HepG2 (cell line): ENCODE measurements at regions not wholly inside any gene's neighbourhood (a gene's known extent, or its start where the extent isn't known, plus 50 kb on each side); places are given as distances from the start of the nearest gene placed in this dataset.

Experiments
- ATAC-seq: fragments of 200-7000 bp; cut with Tn5 transposase; 3 replicates; pipeline ENCODE4 v1.9.1; 2020; ENCODE audit warnings: mild to moderate bottlenecking, moderate library complexity
- BruUV-seq: library from RNA; stranded (reverse); fragments of 400-500 nt; replicated peaks from 2 replicates; lab custom pipeline; 2021; lab: Mats Ljungman, UMichigan
- CTCF ChIA-PET: fragments of 300-600 bp; formaldehyde crosslinking; extraction: SDS; loops from one replicate; lab custom pipeline; 2021; ENCODE audit warnings: low total read pairs, inconsistent platforms, low intra/inter-chr PET ratio; lab: Yijun Ruan, JAX
- POLR2A ChIA-PET: fragments of 350-600 bp; sonication (Branson Sonifier 250); formaldehyde crosslinking; loops from one replicate; lab custom pipeline; 2020; ENCODE audit warnings: antibody characterized with exemption, inconsistent platforms; lab: Yijun Ruan, JAX
- DNase-seq: peaks from one replicate; pipeline ENCODE4 v3.0.0-alpha.2; 2015; ENCODE audit warnings: low spot score
- FAIRE-seq: peaks from 3 replicates; lab custom pipeline; 2011; peaks lifted over from hg19 to GRCh38; lab: Jason Lieb, UNC
- H2AFZ ChIP-seq: one replicate; pipeline ENCODE4 v1.6.1; 2011; ENCODE audit warnings: low read length, inconsistent platforms
- H3K27ac ChIP-seq: fragments of 300-600 bp; 3 replicates; pipeline ENCODE4 v1.8.0; 2011; ENCODE audit warnings: mixed run types, mild to moderate bottlenecking, mixed read lengths, low read length, inconsistent platforms; ENCODE audit not compliant: insufficient read depth; ENCODE audit errors: extremely low read length
- H3K27me3 ChIP-seq, 2 experiments: fragments of 200-600 bp in 1 of 2; 2 replicates in 1 of 2; 3 replicates in 1 of 2; pipeline versions ENCODE4 v1.6.0 to v1.8.0; 2011; ENCODE audit warnings: low read length in 2 of 2, mild to moderate bottlenecking in 2 of 2, moderate library complexity in 2 of 2, inconsistent platforms in 1 of 2; ENCODE audit not compliant: insufficient read depth in 2 of 2, control insufficient read depth in 1 of 2
- H3K36me3 ChIP-seq, 2 experiments: fragments of 200-600 bp in 1 of 2; replicated peaks in 1 of 2; 2 replicates in 1 of 2; 3 replicates in 1 of 2; pipeline versions ENCODE4 v1.5.1 to v1.8.0; 2011; ENCODE audit warnings: low read length in 2 of 2, inconsistent platforms in 1 of 2; ENCODE audit not compliant: insufficient read depth in 2 of 2, control insufficient read depth in 1 of 2
- H3K4me1 ChIP-seq: 2 replicates; pipeline ENCODE4 v1.5.1; 2012; ENCODE audit warnings: low read length, inconsistent platforms; ENCODE audit not compliant: insufficient read depth
- H3K4me2 ChIP-seq: 2 replicates; pipeline ENCODE4 v1.6.0; 2011; ENCODE audit warnings: low read depth, low read length, inconsistent platforms
- H3K4me3 ChIP-seq, 3 experiments: fragments of 200-600 bp in 1 of 3; sonication (generic), shearing (Covaris generic) in 1 of 3; replicated peaks in 1 of 3; 2 replicates each; pipeline ENCODE4 v1.5.1; 2011 to 2016; ENCODE audit warnings: low read length in 3 of 3, inconsistent platforms in 2 of 3, low read depth in 2 of 3, mild to moderate bottlenecking in 2 of 3, control low read depth in 1 of 3, mixed read lengths in 1 of 3; ENCODE audit not compliant: insufficient read depth in 1 of 3
- H3K79me2 ChIP-seq: one replicate; pipeline ENCODE4 v1.6.1; 2011; ENCODE audit warnings: low read length, inconsistent platforms; ENCODE audit not compliant: insufficient read depth
- H3K9ac ChIP-seq: 2 replicates; pipeline ENCODE4 v1.6.0; 2011; ENCODE audit warnings: mild to moderate bottlenecking, low read depth, low read length, inconsistent platforms; ENCODE audit not compliant: insufficient read depth
- H3K9me3 ChIP-seq: 2 replicates; pipeline ENCODE4 v1.5.1; 2012; ENCODE audit warnings: mild to moderate bottlenecking, low read length
- H4K20me1 ChIP-seq: 2 replicates; pipeline ENCODE4 v1.6.0; 2011; ENCODE audit warnings: inconsistent platforms, mild to moderate bottlenecking, low read length, moderate library complexity; ENCODE audit not compliant: insufficient read depth
- CERS6 ChIP-seq: sonication (generic); formaldehyde crosslinking; IDR thresholded peaks from 2 replicates; pipeline ENCODE4 v1.5.0; 2020; ENCODE audit warnings: missing genetic modification reagents
- HMG20A ChIP-seq: IDR thresholded peaks from 2 replicates; pipeline ENCODE4 v1.6.1; 2016; ENCODE audit warnings: borderline replicate concordance
- HNF1B ChIP-seq: sonication (generic); formaldehyde crosslinking; IDR thresholded peaks from 2 replicates; pipeline ENCODE4 v1.5.1; 2020; ENCODE audit warnings: mild to moderate bottlenecking, moderate library complexity, missing genetic modification reagents
- KAT7 ChIP-seq: IDR thresholded peaks from 2 replicates; pipeline ENCODE4 v1.6.1; 2018; ENCODE audit warnings: borderline replicate concordance, missing compliant biosample characterization
- NR1H2 ChIP-seq: sonication (generic); formaldehyde crosslinking; IDR thresholded peaks from 2 replicates; pipeline ENCODE4 v1.8.1; 2022; ENCODE audit warnings: low read depth, missing genetic modification reagents, borderline replicate concordance
- PREB ChIP-seq: sonication (generic); formaldehyde crosslinking; IDR thresholded peaks from 2 replicates; pipeline ENCODE4 v1.4.0; 2020; ENCODE audit warnings: missing genetic modification reagents
- RFX1 ChIP-seq: fragments of 450-650 bp; IDR thresholded peaks from 2 replicates; pipeline ENCODE4 v1.6.1; 2017
- TFE3 ChIP-seq: IDR thresholded peaks from 2 replicates; pipeline ENCODE4 v1.6.1; 2016
- YEATS2 ChIP-seq: sonication (generic); formaldehyde crosslinking; IDR thresholded peaks from 2 replicates; pipeline ENCODE4 v1.4.0; 2020; ENCODE audit warnings: missing genetic modification reagents, borderline replicate concordance
- ZBTB8A ChIP-seq: sonication (generic); formaldehyde crosslinking; IDR thresholded peaks from 2 replicates; pipeline ENCODE4 v1.4.0; 2020; ENCODE audit warnings: mild to moderate bottlenecking, low read depth, missing genetic modification reagents, borderline replicate concordance
- ZNF251 ChIP-seq: sonication (generic); formaldehyde crosslinking; IDR thresholded peaks from 2 replicates; pipeline ENCODE4 v1.9.0; 2021; ENCODE audit warnings: mild to moderate bottlenecking, missing genetic modification reagents
- ZNF44 ChIP-seq: sonication (generic); formaldehyde crosslinking; IDR thresholded peaks from 2 replicates; pipeline ENCODE4 v1.5.1; 2020; ENCODE audit warnings: mild to moderate bottlenecking, missing genetic modification reagents
- ZNF569 ChIP-seq: sonication (generic); formaldehyde crosslinking; IDR thresholded peaks from 2 replicates; pipeline ENCODE4 v1.5.0; 2020; ENCODE audit warnings: mild to moderate bottlenecking, missing genetic modification reagents, moderate library complexity, borderline replicate concordance
- in situ Hi-C: cut with HindIII; loops from 2 replicates; pipeline ENCODE4 v1.10.0; 2017; ENCODE audit warnings: low pct_unique_long_range_greater_than_20kb; ENCODE audit not compliant: extremely low pct_ligation_motif_present
- intact Hi-C: fragments of 100-400 bp; cut with micrococcal nuclease; formaldehyde crosslinking; loops from one replicate; pipeline ENCODE4 v1.10.0; 2022; ENCODE audit not compliant: unreplicated experiment

GRCh38 chr12:92061061-92061460 lies 84.6 kb downstream of the BTG1 start:
- Histone ChIP-seq H2AFZ (no peak overlapping the region), H3K9me3 (no peaks in the 10 kb centered on the region)
- intact Hi-C loops: no loop called here
- TF ChIP-seq NR1H2 (no peak), HNF1B (CRISPR knock-in tag) (no peak), RFX1 (no peak), HMG20A (CRISPR knock-in tag) (no peak), ZBTB8A (CRISPR knock-in tag) (no peak), KAT7 (CRISPR knock-in tag) (no peak), ZNF569 (CRISPR knock-in tag) (no peak), PREB (no peak), YEATS2 (CRISPR knock-in tag) (no peak), ZNF251 (CRISPR knock-in tag) (no peak), CERS6 (CRISPR knock-in tag) (no peak), TFE3 (CRISPR knock-in tag) (no peak), ZNF44 (CRISPR knock-in tag) (no peak)
- TF ChIP-seq, all 625 proteins: peak for 0
- no peak overlapping the region for H3K4me2 ChIP-seq
- ChIA-PET CTCF (no interaction called here), POLR2A (no interaction called here)
- H3K36me3 ChIP-seq: no peaks in the 10 kb centered on the region
- no peak overlapping the region for H3K9ac ChIP-seq
- no peaks in the 10 kb centered on the region for H4K20me1 ChIP-seq
- H3K79me2 ChIP-seq: no peaks in the 10 kb centered on the region
- FAIRE-seq: no peak
- ATAC-seq: no peak
- in situ Hi-C loops: no loop called here
- no peak for DNase-seq
- no peak overlapping the region for H3K27ac ChIP-seq
- peaks cover 39% of the 10 kb centered on the region for H3K4me1 ChIP-seq
- no TSS peak for BruUV-seq
- no peak overlapping the region for H3K4me3 ChIP-seq
- H3K27me3 ChIP-seq: no peaks in the 10 kb centered on the region
